H1 (cell line): ENCODE measurements at regions not wholly inside any gene's neighbourhood (a gene's known extent, or its start where the extent isn't known, plus 50 kb on each side); places are given as distances from the start of the nearest gene placed in this dataset.

Experiments used
- CTCF ChIA-PET: fragments of 300-600 bp; sonication (Branson Sonifier 250); formaldehyde crosslinking; loops from one replicate; lab custom pipeline; 2021; ENCODE audit not compliant: partially characterized antibody; lab: Charles Lee
- POLR2A ChIA-PET: fragments of 300-600 bp; sonication (Branson Sonifier 250); formaldehyde crosslinking; loops from one replicate; lab custom pipeline; 2021; ENCODE audit warnings: inconsistent platforms; ENCODE audit not compliant: partially characterized antibody; lab: Charles Lee
- DNase-seq, 2 experiments: peaks; one replicate each; pipeline versions ENCODE4 v3.0.0 to v3.0.0-alpha.2; 2010 to 2022; ENCODE audit warnings: low spot score in 2 of 2, low read depth in 1 of 2, mixed read lengths in 1 of 2
- FAIRE-seq: peaks from 2 replicates; lab custom pipeline; 2011; peaks lifted over from hg19 to GRCh38; lab: Jason Lieb, UNC
- H2AFZ ChIP-seq: 2 replicates; pipeline ENCODE4 v1.8.1; 2012; ENCODE audit warnings: low read length, inconsistent platforms
- H2AK5ac ChIP-seq: 2 replicates; pipeline ENCODE4 v1.6.1; 2013; ENCODE audit warnings: low read depth, low read length
- H2BK120ac ChIP-seq: replicated peaks from 2 replicates; pipeline ENCODE3; 2013; ENCODE audit warnings: low read depth, low read length, inconsistent platforms
- H2BK12ac ChIP-seq: 2 replicates; pipeline ENCODE4 v1.6.1; 2013; ENCODE audit warnings: low read depth, low read length
- H2BK15ac ChIP-seq: 2 replicates; pipeline ENCODE4 v1.6.1; 2013; ENCODE audit warnings: low read length
- H2BK20ac ChIP-seq: 2 replicates; pipeline ENCODE4 v1.6.1; 2013; ENCODE audit warnings: low read length
- H2BK5ac ChIP-seq: 2 replicates; pipeline ENCODE4 v1.6.1; 2013; ENCODE audit warnings: low read depth, low read length
- H3K14ac ChIP-seq: 2 replicates; pipeline ENCODE4 v1.6.1; 2013; ENCODE audit warnings: inconsistent platforms; ENCODE audit not compliant: insufficient read length
- H3K18ac ChIP-seq: 2 replicates; pipeline ENCODE4 v1.6.1; 2013; ENCODE audit warnings: low read length; ENCODE audit errors: extremely low read depth
- H3K23ac ChIP-seq: 2 replicates; pipeline ENCODE4 v1.6.1; 2013; ENCODE audit warnings: inconsistent platforms; ENCODE audit not compliant: insufficient read length
- H3K23me2 ChIP-seq: 2 replicates; pipeline ENCODE4 v1.6.1; 2013; ENCODE audit warnings: low read depth, low read length
- H3K27ac ChIP-seq: 2 replicates; pipeline ENCODE4 v1.6.1; 2011; ENCODE audit warnings: low read depth, low read length, inconsistent platforms
- H3K27me3 ChIP-seq, 4 experiments: replicated peaks in 1 of 4; 1 replicate in 1 of 4; 2 replicates in 3 of 4; pipeline versions ENCODE4 v1.6.1 to v1.8.1; 2011 to 2013; ENCODE audit warnings: low read length in 3 of 4, mild to moderate bottlenecking in 3 of 4, inconsistent platforms in 2 of 4, mixed read lengths in 2 of 4, moderate library complexity in 1 of 4; ENCODE audit not compliant: control insufficient read depth in 3 of 4, insufficient read depth in 3 of 4; ENCODE audit errors: extremely low read depth in 1 of 4
- H3K36me3 ChIP-seq, 4 experiments: 2 replicates each; pipeline versions ENCODE4 v1.6.1 to v1.8.1; 2011 to 2013; ENCODE audit warnings: mild to moderate bottlenecking in 4 of 4, low read length in 3 of 4, moderate library complexity in 2 of 4, control low read depth in 1 of 4, inconsistent platforms in 1 of 4; ENCODE audit not compliant: insufficient read depth in 4 of 4, control insufficient read depth in 2 of 4
- H3K4ac ChIP-seq: replicated peaks from 2 replicates; pipeline ENCODE3; 2013; ENCODE audit warnings: low read length, low read depth, mixed read lengths, inconsistent platforms; ENCODE audit not compliant: insufficient read length
- H3K4me1 ChIP-seq, 4 experiments: replicated peaks in 1 of 4; 1 replicate in 1 of 4; 2 replicates in 3 of 4; pipeline versions ENCODE4 v1.6.1 to v1.8.1; 2011 to 2013; ENCODE audit warnings: low read length in 3 of 4, inconsistent platforms in 2 of 4, mixed read lengths in 1 of 4; ENCODE audit not compliant: insufficient read depth in 4 of 4, control insufficient read depth in 3 of 4
- H3K4me2 ChIP-seq, 2 experiments: 2 replicates each; pipeline versions ENCODE4 v1.6.1 to v1.8.1; 2011 to 2013; ENCODE audit warnings: low read depth in 2 of 2, low read length in 2 of 2, control low read depth in 1 of 2, inconsistent platforms in 1 of 2, mild to moderate bottlenecking in 1 of 2; ENCODE audit not compliant: insufficient read depth in 1 of 2
- H3K4me3 ChIP-seq, 4 experiments: fragments of 200-600, 300-600 bp in 1 of 4; sonication (generic), shearing (Covaris generic), sonication (Bioruptor Twin) in 1 of 4; 2 replicates each; pipeline versions ENCODE4 v1.5.1 to v1.8.1; 2011 to 2016; ENCODE audit warnings: low read length in 4 of 4, low read depth in 3 of 4, control low read depth in 2 of 4, inconsistent platforms in 2 of 4, mild to moderate bottlenecking in 2 of 4, mixed read lengths in 1 of 4, moderate library complexity in 1 of 4; ENCODE audit not compliant: insufficient read depth in 2 of 4; ENCODE audit errors: extremely low read depth in 1 of 4
- H3K56ac ChIP-seq: replicated peaks from 2 replicates; pipeline ENCODE3; 2013; ENCODE audit warnings: low read depth, mild to moderate bottlenecking, mixed read lengths, low read length, inconsistent platforms; ENCODE audit not compliant: insufficient read length
- H3K79me1 ChIP-seq: 2 replicates; pipeline ENCODE4 v1.6.1; 2013; ENCODE audit warnings: low read depth, low read length, control low read depth
- H3K79me2 ChIP-seq, 2 experiments: 2 replicates each; pipeline versions ENCODE4 v1.6.1 to v1.8.1; 2012 to 2013; ENCODE audit warnings: low read length in 2 of 2, mild to moderate bottlenecking in 2 of 2, inconsistent platforms in 1 of 2; ENCODE audit not compliant: insufficient read depth in 2 of 2, control insufficient read depth in 1 of 2
- H3K9ac ChIP-seq, 4 experiments: replicated peaks in 1 of 4; 1 replicate in 1 of 4; 2 replicates in 3 of 4; pipeline versions ENCODE4 v1.6.1 to v1.8.1; 2011 to 2013; ENCODE audit warnings: low read depth in 3 of 4, low read length in 3 of 4, control low read depth in 2 of 4, mild to moderate bottlenecking in 2 of 4, moderate library complexity in 2 of 4, inconsistent platforms in 1 of 4; ENCODE audit errors: extremely low read depth in 1 of 4
- H3K9me3 ChIP-seq, 2 experiments: 2 replicates each; pipeline versions ENCODE4 v1.6.1 to v1.8.1; 2012 to 2013; ENCODE audit warnings: mild to moderate bottlenecking in 2 of 2, moderate library complexity in 2 of 2, control low read depth in 1 of 2, inconsistent platforms in 1 of 2, low read depth in 1 of 2, low read length in 1 of 2, mixed read lengths in 1 of 2; ENCODE audit not compliant: insufficient read depth in 2 of 2
- H4K20me1 ChIP-seq, 2 experiments: replicated peaks in 1 of 2; 2 replicates each; pipeline versions ENCODE3 to v1.8.1; 2011 to 2013; ENCODE audit warnings: inconsistent platforms in 2 of 2, low read length in 2 of 2, mild to moderate bottlenecking in 1 of 2; ENCODE audit not compliant: insufficient read depth in 2 of 2, control insufficient read depth in 1 of 2
- H4K5ac ChIP-seq: 2 replicates; pipeline ENCODE4 v1.6.1; 2013; ENCODE audit warnings: low read length, low read depth, mixed read lengths, inconsistent platforms; ENCODE audit not compliant: insufficient read length
- H4K8ac ChIP-seq: 2 replicates; pipeline ENCODE4 v1.8.0; 2013; ENCODE audit warnings: mild to moderate bottlenecking, moderate library complexity, low read length, inconsistent platforms; ENCODE audit not compliant: insufficient read depth; ENCODE audit errors: extremely low read depth
- H4K91ac ChIP-seq: replicated peaks from 2 replicates; pipeline ENCODE3; 2013; ENCODE audit warnings: low read length, mixed read lengths, inconsistent platforms; ENCODE audit not compliant: insufficient read length
- ATF3 ChIP-seq: IDR thresholded peaks from 2 replicates; pipeline ENCODE4 v1.6.1; 2011; ENCODE audit warnings: low read depth, mild to moderate bottlenecking, low read length; ENCODE audit not compliant: insufficient read depth
- BCL11A ChIP-seq, 2 experiments: IDR thresholded peaks; one replicate each; pipeline ENCODE4 v1.6.1; 2011; ENCODE audit warnings: low read depth in 2 of 2, low read length in 2 of 2, mild to moderate bottlenecking in 2 of 2
- CHD1 ChIP-seq: IDR thresholded peaks from 2 replicates; pipeline ENCODE4 v1.6.1; 2012; ENCODE audit warnings: low read depth, low read length, improper control_type of control experiment
- CTCF ChIP-seq, 3 experiments: IDR thresholded peaks; 1 replicate in 2 of 3; 2 replicates in 1 of 3; pipeline versions ENCODE4 v1.5.1 to v1.6.1; 2011; ENCODE audit warnings: low read length in 3 of 3, mild to moderate bottlenecking in 3 of 3, inconsistent platforms in 2 of 3, low read depth in 1 of 3, moderate library complexity in 1 of 3; ENCODE audit not compliant: insufficient read depth in 1 of 3; ENCODE audit errors: control extremely low read depth in 1 of 3
- EP300 ChIP-seq, 2 experiments: IDR thresholded peaks; 1 replicate in 1 of 2; 2 replicates in 1 of 2; pipeline ENCODE4 v1.6.1; 2011 to 2012; ENCODE audit warnings: low read depth in 2 of 2, low read length in 2 of 2, mild to moderate bottlenecking in 2 of 2, borderline replicate concordance in 1 of 2, inconsistent platforms in 1 of 2, moderate library complexity in 1 of 2
- GTF2F1 ChIP-seq: IDR thresholded peaks from 2 replicates; pipeline ENCODE4 v1.6.1; 2012; ENCODE audit warnings: low read depth, low read length, improper control_type of control experiment, borderline replicate concordance
- RAD21 ChIP-seq, 2 experiments: IDR thresholded peaks in 1 of 2; conservative IDR thresholded peaks in 1 of 2; 2 replicates each; pipeline ENCODE4 v1.6.1; 2011; ENCODE audit warnings: low read depth in 2 of 2, low read length in 2 of 2, improper control_type of control experiment in 1 of 2, inconsistent platforms in 1 of 2, mild to moderate bottlenecking in 1 of 2, moderate library complexity in 1 of 2
- SAP30 ChIP-seq: fragments of 300-600 bp; sonication (generic); IDR thresholded peaks from 2 replicates; pipeline ENCODE4 v1.7.1; 2012; ENCODE audit warnings: low read length, moderate library complexity, mild to moderate bottlenecking, inconsistent platforms; ENCODE audit not compliant: insufficient read depth, insufficient replicate concordance
- SIRT6 ChIP-seq: IDR thresholded peaks from one replicate; pipeline ENCODE4 v1.7.1; 2012; ENCODE audit warnings: low read length, inconsistent platforms
- YY1 ChIP-seq: IDR thresholded peaks from 2 replicates; pipeline ENCODE4 v1.6.1; 2011; ENCODE audit warnings: low read depth, mild to moderate bottlenecking, low read length
- ZNF274 ChIP-seq: IDR thresholded peaks from 2 replicates; pipeline ENCODE4 v1.7.0; 2012; ENCODE audit warnings: low read length, borderline replicate concordance; ENCODE audit errors: extremely low read depth
- WGBS, 2 experiments: shearing (Covaris generic) in 1 of 2; methylation state at CpG; one replicate each; pipeline versions ENCODE4 v1.1.6 to v1.1.7; 2013 to 2015; ENCODE audit warnings: low lambda C conversion rate in 2 of 2, mixed read lengths in 2 of 2, inconsistent platforms in 1 of 2, low coverage in 1 of 2, missing lambda C conversion rate in 1 of 2; ENCODE audit not compliant: insufficient replicate concordance in 2 of 2, insufficient coverage in 1 of 2, insufficient read length in 1 of 2; ENCODE audit errors: extremely low coverage in 1 of 2, missing lambda C conversion rate in 1 of 2; 5-methylcytosine and 5-hydroxymethylcytosine counted together

- Histone ChIP-seq H4K5ac (no peak overlapping the region), H3K27ac (no peak overlapping the region), H4K8ac (no peak overlapping the region), H2BK12ac (no peak overlapping the region), H3K4me3 (no peak overlapping the region), H3K14ac (no peak overlapping the region), H3K56ac (no peak overlapping the region), H3K23ac (no peak overlapping the region), H3K79me1 (no peaks in the 10 kb centered on the region), H3K36me3 (no peaks in the 10 kb centered on the region), H3K4ac (no peak overlapping the region), H4K20me1 (no peaks in the 10 kb centered on the region), H3K4me2 (no peak overlapping the region), H3K23me2 (no peaks in the 10 kb centered on the region; the same call in 1 of the 2 replicates), H3K4me1 (no peaks in the 10 kb centered on the region), H3K9ac (no peak overlapping the region), H3K9me3 (no peaks in the 10 kb centered on the region), H2AFZ (no peak overlapping the region), H3K79me2 (no peaks in the 10 kb centered on the region), H2BK5ac (no peak overlapping the region), H2BK20ac (no peak overlapping the region), H2AK5ac (no peak overlapping the region), H4K91ac (no peak overlapping the region), H2BK120ac (no peak overlapping the region), H3K18ac (no peak overlapping the region), H2BK15ac (no peak overlapping the region), H3K27me3 (no peaks in the 10 kb centered on the region)
- DNase-seq (no peak), FAIRE-seq (no peak)
- WGBS, 2 experiments: 85% methylated on average over 3 of the region's 3 CpGs; no CpG with 5 or more reads in 1 of the 2 experiments
- POLR2A ChIA-PET: no interaction called here
- CTCF ChIA-PET: interaction anchor here (1.4 kb wide), 1 partner anchor 8 kb away, joined by 6 read pairs; no protein-coding TSS in a partner anchor
- no peak for TF ChIP-seq CTCF (IDR thresholded peaks at IDR 0.05; ENCODE audit: control extremely low read depth in 1 of 3, insufficient read depth in 1 of 3, low read depth in 1 of 3, low read length in 3 of 3)
- no peak for TF ChIP-seq BCL11A (IDR thresholded peaks at IDR 0.05; ENCODE audit: low read depth in 2 of 2, low read length in 2 of 2)
- TF ChIP-seq SIRT6: no peak
- no peak for TF ChIP-seq ATF3
- TF ChIP-seq ZNF274: no peak
- no peak for TF ChIP-seq EP300 (IDR thresholded peaks at IDR 0.05; ENCODE audit: borderline replicate concordance in 1 of 2, low read depth in 2 of 2, low read length in 2 of 2)
- no peak for TF ChIP-seq GTF2F1
- no peak for TF ChIP-seq SAP30
- TF ChIP-seq YY1: no peak
- no peak for TF ChIP-seq RAD21 (IDR thresholded peaks at IDR 0.05 in 1 of 2, conservative IDR thresholded peaks at IDR 0.05 in 1 of 2; ENCODE audit: low read depth in 2 of 2, low read length in 2 of 2)
- no peak for TF ChIP-seq CHD1
Measured at GRCh38 chr10:8438603-8439002, 384.1 kb downstream of the GATA3 start.
